ENCODE measurements at regions not wholly inside any gene's neighbourhood (a gene's known extent, or its start where the extent isn't known, plus 50 kb on each side); places are given as distances from the start of the nearest gene placed in this dataset.

- no peak for DNase-seq
Observed at GRCh38 chr6:79764747-79765146, 133.6 kb downstream of the SH3BGRL2 start.

- DNase-seq, result no peak
Observed at GRCh38 chr6:79763301-79763700, 132.2 kb downstream of the SH3BGRL2 start.

GRCh38 chr6:79762370-79762769, 131.2 kb downstream of the SH3BGRL2 start:
- no peak for DNase-seq

GRCh38 chr6:79756496-79756895, 125.4 kb downstream of the SH3BGRL2 start:
- no peak for DNase-seq

- no peak for DNase-seq
Observed at GRCh38 chr6:79755967-79756366, 124.8 kb downstream of the SH3BGRL2 start.

Data from retina (tissue), 1 donor.